Keratinocyte (primary cell): ENCODE measurements at regions not wholly inside any gene's neighbourhood (a gene's known extent, or its start where the extent isn't known, plus 50 kb on each side); places are given as distances from the start of the nearest gene placed in this dataset.

Experiments
- CTCF ChIP-seq, 3 experiments: IDR thresholded peaks in 1 of 3; conservative IDR thresholded peaks in 1 of 3; optimal IDR thresholded peaks in 1 of 3; 2 replicates in 2 of 3; 3 replicates in 1 of 3; pipeline versions ENCODE3 to v1.5.1; 2011; ENCODE audit warnings: low read length in 3 of 3, mild to moderate bottlenecking in 3 of 3, moderate library complexity in 2 of 3, control low read depth in 1 of 3, inconsistent platforms in 1 of 3; ENCODE audit not compliant: insufficient read depth in 2 of 3; ENCODE audit errors: extremely low read depth in 1 of 3
- EZH2 ChIP-seq: IDR thresholded peaks from one replicate; pipeline ENCODE4 v1.6.1; 2012; ENCODE audit warnings: inconsistent platforms, mild to moderate bottlenecking, low read length, moderate library complexity

GRCh38 chr10:131537281-131537680 is 225.8 kb upstream of the TCERG1L start:
- TF ChIP-seq CTCF (optimal IDR thresholded peaks at IDR 0.05 in 1 of 3, IDR thresholded peaks at IDR 0.05 in 1 of 3, conservative IDR thresholded peaks at IDR 0.05 in 1 of 3; ENCODE audit: extremely low read depth in 1 of 3, insufficient read depth in 2 of 3, low read length in 3 of 3) (no peak), EZH2 (no peak)
